Spleen (tissue), 7 donors: ENCODE measurements at regions not wholly inside any gene's neighbourhood (a gene's known extent, or its start where the extent isn't known, plus 50 kb on each side); places are given as distances from the start of the nearest gene placed in this dataset.

Source experiments
- CTCF ChIP-seq, 11 experiments: fragments of 200-600 bp in 7 of 11; fragments of 450-650 bp in 4 of 11; sonication (generic) in 4 of 11; IDR thresholded peaks in 8 of 11; conservative IDR thresholded peaks in 3 of 11; 1 replicate in 7 of 11; 2 replicates in 4 of 11; pipeline versions ENCODE4 v1.4.0 to v1.8.0; 2016 to 2021; ENCODE audit warnings: antibody characterized with exemption in 11 of 11, inconsistent platforms in 4 of 11, mild to moderate bottlenecking in 1 of 11
- POLR2A ChIP-seq, 3 donors: fragments of 450-650 bp; IDR thresholded peaks; one replicate each; pipeline ENCODE4 v1.5.1; 2017; ENCODE audit warnings: antibody characterized with exemption in 3 of 3, mild to moderate bottlenecking in 1 of 3
- POLR2AphosphoS5 ChIP-seq, 3 donors: sonication (generic); formaldehyde crosslinking; IDR thresholded peaks; one replicate each; pipeline ENCODE4 v1.5.1; 2017; ENCODE audit warnings: antibody characterized with exemption in 3 of 3
- donor health status: DM: no; HTN: no; CAD: no; lungs with moderate emphysema.
- donor health status: DM: no; HTN: no; CAD: no.
- donor health status: DM: no; HTN: no; CAD: no.

- TF ChIP-seq POLR2A (IDR thresholded peaks at IDR 0.05): no peak
- TF ChIP-seq CTCF (IDR thresholded peaks at IDR 0.05 in 8 of 11, conservative IDR thresholded peaks at IDR 0.05 in 3 of 11): no peak
- TF ChIP-seq POLR2AphosphoS5 (IDR thresholded peaks at IDR 0.05): no peak
These were observed 222.4 kb upstream of the ESRRG start for GRCh38 chr1:216945538-216946080.
